H1 (cell line): ENCODE measurements at regions not wholly inside any gene's neighbourhood (a gene's known extent, or its start where the extent isn't known, plus 50 kb on each side); places are given as distances from the start of the nearest gene placed in this dataset.

Source experiments
- CTCF ChIA-PET: fragments of 300-600 bp; sonication (Branson Sonifier 250); formaldehyde crosslinking; loops from one replicate; lab custom pipeline; 2021; ENCODE audit not compliant: partially characterized antibody; lab: Charles Lee
- POLR2A ChIA-PET: fragments of 300-600 bp; sonication (Branson Sonifier 250); formaldehyde crosslinking; loops from one replicate; lab custom pipeline; 2021; ENCODE audit warnings: inconsistent platforms; ENCODE audit not compliant: partially characterized antibody; lab: Charles Lee
- DNase-seq, 2 experiments: peaks; one replicate each; pipeline versions ENCODE4 v3.0.0 to v3.0.0-alpha.2; 2010 to 2022; ENCODE audit warnings: low spot score in 2 of 2, low read depth in 1 of 2, mixed read lengths in 1 of 2
- FAIRE-seq: peaks from 2 replicates; lab custom pipeline; 2011; peaks lifted over from hg19 to GRCh38; lab: Jason Lieb, UNC
- H2AFZ ChIP-seq: 2 replicates; pipeline ENCODE4 v1.8.1; 2012; ENCODE audit warnings: low read length, inconsistent platforms
- H2AK5ac ChIP-seq: 2 replicates; pipeline ENCODE4 v1.6.1; 2013; ENCODE audit warnings: low read depth, low read length
- H2BK120ac ChIP-seq: replicated peaks from 2 replicates; pipeline ENCODE3; 2013; ENCODE audit warnings: low read depth, low read length, inconsistent platforms
- H2BK12ac ChIP-seq: 2 replicates; pipeline ENCODE4 v1.6.1; 2013; ENCODE audit warnings: low read depth, low read length
- H2BK15ac ChIP-seq: 2 replicates; pipeline ENCODE4 v1.6.1; 2013; ENCODE audit warnings: low read length
- H2BK20ac ChIP-seq: 2 replicates; pipeline ENCODE4 v1.6.1; 2013; ENCODE audit warnings: low read length
- H2BK5ac ChIP-seq: 2 replicates; pipeline ENCODE4 v1.6.1; 2013; ENCODE audit warnings: low read depth, low read length
- H3K14ac ChIP-seq: 2 replicates; pipeline ENCODE4 v1.6.1; 2013; ENCODE audit warnings: inconsistent platforms; ENCODE audit not compliant: insufficient read length
- H3K18ac ChIP-seq: 2 replicates; pipeline ENCODE4 v1.6.1; 2013; ENCODE audit warnings: low read length; ENCODE audit errors: extremely low read depth
- H3K23ac ChIP-seq: 2 replicates; pipeline ENCODE4 v1.6.1; 2013; ENCODE audit warnings: inconsistent platforms; ENCODE audit not compliant: insufficient read length
- H3K23me2 ChIP-seq: 2 replicates; pipeline ENCODE4 v1.6.1; 2013; ENCODE audit warnings: low read depth, low read length
- H3K27ac ChIP-seq: 2 replicates; pipeline ENCODE4 v1.6.1; 2011; ENCODE audit warnings: low read depth, low read length, inconsistent platforms
- H3K27me3 ChIP-seq, 4 experiments: replicated peaks in 1 of 4; 1 replicate in 1 of 4; 2 replicates in 3 of 4; pipeline versions ENCODE4 v1.6.1 to v1.8.1; 2011 to 2013; ENCODE audit warnings: low read length in 3 of 4, mild to moderate bottlenecking in 3 of 4, inconsistent platforms in 2 of 4, mixed read lengths in 2 of 4, moderate library complexity in 1 of 4; ENCODE audit not compliant: control insufficient read depth in 3 of 4, insufficient read depth in 3 of 4; ENCODE audit errors: extremely low read depth in 1 of 4
- H3K36me3 ChIP-seq, 4 experiments: 2 replicates each; pipeline versions ENCODE4 v1.6.1 to v1.8.1; 2011 to 2013; ENCODE audit warnings: mild to moderate bottlenecking in 4 of 4, low read length in 3 of 4, moderate library complexity in 2 of 4, control low read depth in 1 of 4, inconsistent platforms in 1 of 4; ENCODE audit not compliant: insufficient read depth in 4 of 4, control insufficient read depth in 2 of 4
- H3K4ac ChIP-seq: replicated peaks from 2 replicates; pipeline ENCODE3; 2013; ENCODE audit warnings: low read length, low read depth, mixed read lengths, inconsistent platforms; ENCODE audit not compliant: insufficient read length
- H3K4me1 ChIP-seq, 4 experiments: replicated peaks in 1 of 4; 1 replicate in 1 of 4; 2 replicates in 3 of 4; pipeline versions ENCODE4 v1.6.1 to v1.8.1; 2011 to 2013; ENCODE audit warnings: low read length in 3 of 4, inconsistent platforms in 2 of 4, mixed read lengths in 1 of 4; ENCODE audit not compliant: insufficient read depth in 4 of 4, control insufficient read depth in 3 of 4
- H3K4me2 ChIP-seq, 2 experiments: 2 replicates each; pipeline versions ENCODE4 v1.6.1 to v1.8.1; 2011 to 2013; ENCODE audit warnings: low read depth in 2 of 2, low read length in 2 of 2, control low read depth in 1 of 2, inconsistent platforms in 1 of 2, mild to moderate bottlenecking in 1 of 2; ENCODE audit not compliant: insufficient read depth in 1 of 2
- H3K4me3 ChIP-seq, 4 experiments: fragments of 200-600, 300-600 bp in 1 of 4; sonication (generic), shearing (Covaris generic), sonication (Bioruptor Twin) in 1 of 4; 2 replicates each; pipeline versions ENCODE4 v1.5.1 to v1.8.1; 2011 to 2016; ENCODE audit warnings: low read length in 4 of 4, low read depth in 3 of 4, control low read depth in 2 of 4, inconsistent platforms in 2 of 4, mild to moderate bottlenecking in 2 of 4, mixed read lengths in 1 of 4, moderate library complexity in 1 of 4; ENCODE audit not compliant: insufficient read depth in 2 of 4; ENCODE audit errors: extremely low read depth in 1 of 4
- H3K56ac ChIP-seq: replicated peaks from 2 replicates; pipeline ENCODE3; 2013; ENCODE audit warnings: low read depth, mild to moderate bottlenecking, mixed read lengths, low read length, inconsistent platforms; ENCODE audit not compliant: insufficient read length
- H3K79me1 ChIP-seq: 2 replicates; pipeline ENCODE4 v1.6.1; 2013; ENCODE audit warnings: low read depth, low read length, control low read depth
- H3K79me2 ChIP-seq, 2 experiments: 2 replicates each; pipeline versions ENCODE4 v1.6.1 to v1.8.1; 2012 to 2013; ENCODE audit warnings: low read length in 2 of 2, mild to moderate bottlenecking in 2 of 2, inconsistent platforms in 1 of 2; ENCODE audit not compliant: insufficient read depth in 2 of 2, control insufficient read depth in 1 of 2
- H3K9ac ChIP-seq, 4 experiments: replicated peaks in 1 of 4; 1 replicate in 1 of 4; 2 replicates in 3 of 4; pipeline versions ENCODE4 v1.6.1 to v1.8.1; 2011 to 2013; ENCODE audit warnings: low read depth in 3 of 4, low read length in 3 of 4, control low read depth in 2 of 4, mild to moderate bottlenecking in 2 of 4, moderate library complexity in 2 of 4, inconsistent platforms in 1 of 4; ENCODE audit errors: extremely low read depth in 1 of 4
- H3K9me3 ChIP-seq, 2 experiments: 2 replicates each; pipeline versions ENCODE4 v1.6.1 to v1.8.1; 2012 to 2013; ENCODE audit warnings: mild to moderate bottlenecking in 2 of 2, moderate library complexity in 2 of 2, control low read depth in 1 of 2, inconsistent platforms in 1 of 2, low read depth in 1 of 2, low read length in 1 of 2, mixed read lengths in 1 of 2; ENCODE audit not compliant: insufficient read depth in 2 of 2
- H4K20me1 ChIP-seq, 2 experiments: replicated peaks in 1 of 2; 2 replicates each; pipeline versions ENCODE3 to v1.8.1; 2011 to 2013; ENCODE audit warnings: inconsistent platforms in 2 of 2, low read length in 2 of 2, mild to moderate bottlenecking in 1 of 2; ENCODE audit not compliant: insufficient read depth in 2 of 2, control insufficient read depth in 1 of 2
- H4K5ac ChIP-seq: 2 replicates; pipeline ENCODE4 v1.6.1; 2013; ENCODE audit warnings: low read length, low read depth, mixed read lengths, inconsistent platforms; ENCODE audit not compliant: insufficient read length
- H4K8ac ChIP-seq: 2 replicates; pipeline ENCODE4 v1.8.0; 2013; ENCODE audit warnings: mild to moderate bottlenecking, moderate library complexity, low read length, inconsistent platforms; ENCODE audit not compliant: insufficient read depth; ENCODE audit errors: extremely low read depth
- H4K91ac ChIP-seq: replicated peaks from 2 replicates; pipeline ENCODE3; 2013; ENCODE audit warnings: low read length, mixed read lengths, inconsistent platforms; ENCODE audit not compliant: insufficient read length
- BCL11A ChIP-seq, 2 experiments: IDR thresholded peaks; one replicate each; pipeline ENCODE4 v1.6.1; 2011; ENCODE audit warnings: low read depth in 2 of 2, low read length in 2 of 2, mild to moderate bottlenecking in 2 of 2
- CHD2 ChIP-seq: IDR thresholded peaks from 2 replicates; pipeline ENCODE4 v1.6.1; 2012; ENCODE audit warnings: low read length, improper control_type of control experiment
- EGR1 ChIP-seq: IDR thresholded peaks from 2 replicates; pipeline ENCODE4 v1.6.1; 2011; ENCODE audit warnings: low read depth, low read length, borderline replicate concordance
- HDAC2 ChIP-seq, 2 experiments: fragments of 300-600 bp in 1 of 2; sonication (generic) in 1 of 2; IDR thresholded peaks; 2 replicates each; pipeline ENCODE4 v1.6.1; 2011 to 2012; ENCODE audit warnings: low read depth in 2 of 2, low read length in 2 of 2, mild to moderate bottlenecking in 2 of 2, moderate library complexity in 2 of 2, borderline replicate concordance in 1 of 2, inconsistent platforms in 1 of 2
- POLR2AphosphoS5 ChIP-seq: IDR thresholded peaks from 2 replicates; pipeline ENCODE4 v1.6.1; 2011; ENCODE audit warnings: low read depth, low read length
- POU5F1 ChIP-seq: IDR thresholded peaks from 2 replicates; pipeline ENCODE4 v1.6.1; 2011; ENCODE audit warnings: low read depth, mild to moderate bottlenecking, low read length, moderate library complexity
- RBBP5 ChIP-seq: IDR thresholded peaks from 2 replicates; pipeline ENCODE4 v1.7.1; 2012; ENCODE audit warnings: low read depth, mild to moderate bottlenecking, inconsistent platforms, low read length, moderate library complexity, borderline replicate concordance
- SIX5 ChIP-seq: IDR thresholded peaks from 2 replicates; pipeline ENCODE4 v1.6.1; 2011; ENCODE audit warnings: mild to moderate bottlenecking, low read depth, low read length
- TAF1 ChIP-seq: IDR thresholded peaks from 2 replicates; pipeline ENCODE4 v1.6.1; 2011; ENCODE audit warnings: mild to moderate bottlenecking, low read depth, low read length
- TCF12 ChIP-seq: IDR thresholded peaks from 2 replicates; pipeline ENCODE4 v1.6.1; 2011; ENCODE audit warnings: low read depth, mild to moderate bottlenecking, low read length
- ZNF274 ChIP-seq: IDR thresholded peaks from 2 replicates; pipeline ENCODE4 v1.7.0; 2012; ENCODE audit warnings: low read length, borderline replicate concordance; ENCODE audit errors: extremely low read depth
- WGBS, 2 experiments: shearing (Covaris generic) in 1 of 2; methylation state at CpG; one replicate each; pipeline versions ENCODE4 v1.1.6 to v1.1.7; 2013 to 2015; ENCODE audit warnings: low lambda C conversion rate in 2 of 2, mixed read lengths in 2 of 2, inconsistent platforms in 1 of 2, low coverage in 1 of 2, missing lambda C conversion rate in 1 of 2; ENCODE audit not compliant: insufficient replicate concordance in 2 of 2, insufficient coverage in 1 of 2, insufficient read length in 1 of 2; ENCODE audit errors: extremely low coverage in 1 of 2, missing lambda C conversion rate in 1 of 2; 5-methylcytosine and 5-hydroxymethylcytosine counted together
- TF ChIP-seq, protein P1 (sequence below): IDR thresholded peaks from 2 replicates; pipeline ENCODE4 v1.6.1; 2011; ENCODE audit warnings: low read depth, mild to moderate bottlenecking, low read length; ENCODE audit not compliant: insufficient read depth
- TF ChIP-seq, protein P2 (sequence below): IDR thresholded peaks from 2 replicates; pipeline ENCODE4 v1.6.1; 2011; ENCODE audit warnings: low read length, improper control_type of control experiment

DNA sequence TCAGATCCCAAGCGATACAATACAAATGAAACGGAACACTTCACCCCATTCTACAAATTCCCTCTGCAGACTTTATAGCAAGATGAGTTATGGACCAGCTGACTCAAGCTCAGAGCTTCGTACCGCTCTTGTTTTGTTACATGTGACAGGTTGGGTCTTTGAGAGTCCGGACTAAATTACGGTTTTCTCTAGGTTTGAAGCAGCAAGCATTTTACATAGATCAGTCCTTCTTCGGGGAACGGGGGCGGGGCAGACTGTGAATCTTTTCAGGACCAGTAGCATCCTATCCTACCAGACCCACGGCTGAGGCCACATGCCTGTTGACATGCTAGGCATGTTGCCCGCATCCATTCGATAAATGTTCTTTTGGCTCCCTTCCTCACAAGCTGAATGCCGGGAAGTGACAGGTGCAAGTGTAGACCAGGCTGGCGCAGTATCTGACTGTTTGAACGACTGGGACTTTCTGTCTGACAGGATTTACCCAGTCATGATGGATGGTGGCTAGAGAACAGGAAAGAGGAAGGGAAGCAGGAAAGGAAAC is 811.0 kb upstream of the GRAMD2B start:
- Histone ChIP-seq H3K14ac (no peak overlapping the region), H3K4me3 (no peak overlapping the region), H3K4me2 (no peak overlapping the region), H2AFZ (no peak overlapping the region), H3K23me2 (no peaks in the 10 kb centered on the region), H2BK15ac (no peak overlapping the region), H3K27ac (no peak overlapping the region), H3K9me3 (no peaks in the 10 kb centered on the region), H3K27me3 (no peaks in the 10 kb centered on the region), H3K56ac (no peak overlapping the region), H2BK12ac (no peak overlapping the region), H4K91ac (no peak overlapping the region), H3K4me1 (no peaks in the 10 kb centered on the region), H2BK5ac (no peak overlapping the region; the same call in 1 of the 2 replicates), H3K9ac (no peak overlapping the region), H3K79me2 (no peaks in the 10 kb centered on the region), H3K18ac (no peak overlapping the region), H4K8ac (no peak overlapping the region), H4K20me1 (no peaks in the 10 kb centered on the region), H2AK5ac (no peak overlapping the region), H3K4ac (no peak overlapping the region), H3K79me1 (no peaks in the 10 kb centered on the region), H3K23ac (no peak overlapping the region), H3K36me3 (no peaks in the 10 kb centered on the region), H2BK120ac (no peak overlapping the region), H2BK20ac (no peak overlapping the region), H4K5ac (no peak overlapping the region)
- 83% methylated on average over 15 of the region's 15 CpGs; no CpG with 5 or more reads in 1 of the 2 experiments for WGBS, 2 experiments
- no peak for FAIRE-seq
- ChIA-PET CTCF (interaction anchor here (1.0 kb wide), 1 partner anchor 9 kb away, joined by 5 read pairs; no protein-coding TSS in a partner anchor), POLR2A (no interaction called here)
- DNase-seq: no peak
- TF ChIP-seq, protein P1, sequence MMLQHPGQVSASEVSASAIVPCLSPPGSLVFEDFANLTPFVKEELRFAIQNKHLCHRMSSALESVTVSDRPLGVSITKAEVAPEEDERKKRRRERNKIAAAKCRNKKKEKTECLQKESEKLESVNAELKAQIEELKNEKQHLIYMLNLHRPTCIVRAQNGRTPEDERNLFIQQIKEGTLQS: no peak
- TF ChIP-seq TCF12: no peak
- no peak for TF ChIP-seq ZNF274
- no peak for TF ChIP-seq CHD2
- no peak for TF ChIP-seq POLR2AphosphoS5
- no peak for TF ChIP-seq BCL11A (IDR thresholded peaks at IDR 0.05; ENCODE audit: low read depth in 2 of 2, low read length in 2 of 2)
- TF ChIP-seq POU5F1: no peak
- TF ChIP-seq HDAC2 (IDR thresholded peaks at IDR 0.05; ENCODE audit: borderline replicate concordance in 1 of 2, low read depth in 2 of 2, low read length in 2 of 2): no peak
- no peak for TF ChIP-seq SIX5
- TF ChIP-seq, protein P2, sequence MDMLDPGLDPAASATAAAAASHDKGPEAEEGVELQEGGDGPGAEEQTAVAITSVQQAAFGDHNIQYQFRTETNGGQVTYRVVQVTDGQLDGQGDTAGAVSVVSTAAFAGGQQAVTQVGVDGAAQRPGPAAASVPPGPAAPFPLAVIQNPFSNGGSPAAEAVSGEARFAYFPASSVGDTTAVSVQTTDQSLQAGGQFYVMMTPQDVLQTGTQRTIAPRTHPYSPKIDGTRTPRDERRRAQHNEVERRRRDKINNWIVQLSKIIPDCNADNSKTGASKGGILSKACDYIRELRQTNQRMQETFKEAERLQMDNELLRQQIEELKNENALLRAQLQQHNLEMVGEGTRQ: no peak
- no peak for TF ChIP-seq TAF1
- TF ChIP-seq RBBP5: no peak
- no peak for TF ChIP-seq EGR1
